ENCODE measurements at regions not wholly inside any gene's neighbourhood (a gene's known extent, or its start where the extent isn't known, plus 50 kb on each side); places are given as distances from the start of the nearest gene placed in this dataset.

DNA sequence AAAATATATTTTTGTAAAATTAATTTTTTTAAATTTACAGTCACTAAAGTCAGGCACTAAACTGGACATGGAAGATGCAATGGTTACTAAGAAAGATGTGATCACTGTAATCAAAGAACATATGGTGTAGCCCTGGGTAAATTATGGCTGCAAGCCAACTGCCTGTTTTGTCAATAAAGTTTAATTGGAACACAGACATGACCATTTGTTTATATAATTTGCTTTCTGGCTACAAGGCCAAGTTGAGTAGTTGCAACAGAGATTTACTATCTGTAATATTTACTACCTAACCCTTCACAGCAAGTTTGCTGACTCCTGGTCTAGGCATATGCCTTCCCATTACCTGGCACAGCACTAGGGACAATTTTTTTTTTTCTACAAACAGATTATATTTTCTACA lies 448.9 kb downstream of the ADRA2A start:
- Histone ChIP-seq H3K36me3 (no peaks in the 10 kb centered on the region), H3K27ac (no peak overlapping the region), H3K27me3 (no peaks in the 10 kb centered on the region), H3K4me3 (no peak overlapping the region), H3K4me1 (no peaks in the 10 kb centered on the region), H3K9me3 (no peaks in the 10 kb centered on the region)
- intact Hi-C loops (cut with DNase I): no loop called here
- DNase-seq: no peak
- TF ChIP-seq POLR2A (IDR thresholded peaks at IDR 0.05) (no peak), EP300 (IDR thresholded peaks at IDR 0.05) (no peak), POLR2AphosphoS5 (IDR thresholded peaks at IDR 0.05) (no peak)
- TF ChIP-seq, protein P1, sequence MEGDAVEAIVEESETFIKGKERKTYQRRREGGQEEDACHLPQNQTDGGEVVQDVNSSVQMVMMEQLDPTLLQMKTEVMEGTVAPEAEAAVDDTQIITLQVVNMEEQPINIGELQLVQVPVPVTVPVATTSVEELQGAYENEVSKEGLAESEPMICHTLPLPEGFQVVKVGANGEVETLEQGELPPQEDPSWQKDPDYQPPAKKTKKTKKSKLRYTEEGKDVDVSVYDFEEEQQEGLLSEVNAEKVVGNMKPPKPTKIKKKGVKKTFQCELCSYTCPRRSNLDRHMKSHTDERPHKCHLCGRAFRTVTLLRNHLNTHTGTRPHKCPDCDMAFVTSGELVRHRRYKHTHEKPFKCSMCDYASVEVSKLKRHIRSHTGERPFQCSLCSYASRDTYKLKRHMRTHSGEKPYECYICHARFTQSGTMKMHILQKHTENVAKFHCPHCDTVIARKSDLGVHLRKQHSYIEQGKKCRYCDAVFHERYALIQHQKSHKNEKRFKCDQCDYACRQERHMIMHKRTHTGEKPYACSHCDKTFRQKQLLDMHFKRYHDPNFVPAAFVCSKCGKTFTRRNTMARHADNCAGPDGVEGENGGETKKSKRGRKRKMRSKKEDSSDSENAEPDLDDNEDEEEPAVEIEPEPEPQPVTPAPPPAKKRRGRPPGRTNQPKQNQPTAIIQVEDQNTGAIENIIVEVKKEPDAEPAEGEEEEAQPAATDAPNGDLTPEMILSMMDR (IDR thresholded peaks at IDR 0.05): no peak

GRCh38 chr10:111531690-111532089 lies 454.9 kb downstream of the ADRA2A start:
- no peak for TF ChIP-seq POLR2A (IDR thresholded peaks at IDR 0.05)
- no peak for TF ChIP-seq EP300 (IDR thresholded peaks at IDR 0.05)
- no peak for TF ChIP-seq POLR2AphosphoS5 (IDR thresholded peaks at IDR 0.05)
- 35 to 38% methylated on average over 2 of the region's 2 CpGs for whole genome bisulfite sequencing, 2 donors
- Histone ChIP-seq H3K4me3 (no peak overlapping the region), H3K4me1 (no peaks in the 10 kb centered on the region), H3K27ac (no peak overlapping the region), H3K36me3 (no peaks in the 10 kb centered on the region), H3K27me3 (no peaks in the 10 kb centered on the region), H3K9me3 (no peaks in the 10 kb centered on the region)
- DNase-seq: no peak
- intact Hi-C loops (cut with DNase I): no loop called here

GRCh38 chr10:111532139-111532538 lies 455.3 kb downstream of the ADRA2A start:
- no peaks in the 10 kb centered on the region for H3K9me3 ChIP-seq
- H3K4me1 ChIP-seq: no peaks in the 10 kb centered on the region
- H3K27ac ChIP-seq: no peak overlapping the region
- H3K36me3 ChIP-seq: no peaks in the 10 kb centered on the region
- 74 to 76% methylated on average over 3 of the region's 3 CpGs for WGBS, 2 donors
- H3K27me3 ChIP-seq: no peaks in the 10 kb centered on the region
- TF ChIP-seq POLR2AphosphoS5 (IDR thresholded peaks at IDR 0.05) (no peak), POLR2A (IDR thresholded peaks at IDR 0.05) (no peak)
- no peak for DNase-seq
- H3K4me3 ChIP-seq: no peak overlapping the region
- intact Hi-C loops (cut with DNase I): no loop called here

- intact Hi-C loops (cut with DNase I): no loop called here
- no peaks in the 10 kb centered on the region for H3K4me1 ChIP-seq
- no peak for DNase-seq
Observed at GRCh38 chr10:111539246-111539645, 462.4 kb downstream of the ADRA2A start.

DNA sequence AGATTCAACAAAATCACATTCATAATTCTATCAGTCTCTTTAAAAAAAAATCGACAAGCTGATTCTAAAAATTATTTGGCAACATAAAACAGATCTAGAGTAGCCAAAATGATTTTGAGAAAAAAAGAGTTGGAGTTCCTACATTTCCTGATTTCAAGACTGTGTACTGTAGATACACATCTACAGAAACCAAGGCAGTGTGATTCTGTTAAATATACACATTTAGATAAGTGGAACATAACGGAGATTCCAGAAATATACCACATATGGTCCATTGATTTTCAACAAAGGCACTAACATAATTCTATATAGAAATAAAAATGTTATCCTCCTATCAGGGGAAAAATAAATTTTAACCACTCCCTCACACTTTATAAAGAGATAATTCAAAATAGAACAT lies 467.0 kb downstream of the ADRA2A start:
- 67 to 79% methylated on average over 2 of the region's 2 CpGs for WGBS, 2 donors
- Histone ChIP-seq H3K27me3 (no peaks in the 10 kb centered on the region), H3K4me3 (no peak overlapping the region), H3K4me1 (peaks cover 0 to 13% (median 3%) of the 10 kb centered on the region in 4 donors), H3K27ac (no peak overlapping the region), H3K9me3 (no peaks in the 10 kb centered on the region), H3K36me3 (no peaks in the 10 kb centered on the region)
- TF ChIP-seq POLR2AphosphoS5 (IDR thresholded peaks at IDR 0.05): no peak
- no peak for TF ChIP-seq EP300 (IDR thresholded peaks at IDR 0.05)
- TF ChIP-seq POLR2A (IDR thresholded peaks at IDR 0.05): no peak
- DNase-seq: no peak
- intact Hi-C loops (cut with DNase I): no loop called here

More at GRCh38 chr10:111539246-111539645, 462.4 kb downstream of the ADRA2A start:
- Histone ChIP-seq H3K36me3 (no peaks in the 10 kb centered on the region), H3K27me3 (no peaks in the 10 kb centered on the region), H3K4me3 (no peak overlapping the region), H3K27ac (no peak overlapping the region), H3K9me3 (no peaks in the 10 kb centered on the region)
- TF ChIP-seq POLR2AphosphoS5 (IDR thresholded peaks at IDR 0.05) (no peak), POLR2A (IDR thresholded peaks at IDR 0.05) (no peak), EP300 (IDR thresholded peaks at IDR 0.05) (no peak)
- TF ChIP-seq, protein P1 (IDR thresholded peaks at IDR 0.05): no peak
- WGBS, 2 donors: 26 to 61% methylated on average over 2 of the region's 2 CpGs

- 80 to 81% methylated on average over 4 of the region's 4 CpGs for WGBS, 2 donors
- Histone ChIP-seq H3K27ac (no peak overlapping the region), H3K4me3 (no peak overlapping the region), H3K36me3 (no peaks in the 10 kb centered on the region), H3K27me3 (no peaks in the 10 kb centered on the region), H3K9me3 (no peaks in the 10 kb centered on the region), H3K4me1 (peaks cover 0 to 13% (median 3%) of the 10 kb centered on the region in 4 donors)
- TF ChIP-seq, protein P1 (IDR thresholded peaks at IDR 0.05): no peak
- no peak for TF ChIP-seq POLR2AphosphoS5 (IDR thresholded peaks at IDR 0.05)
- TF ChIP-seq POLR2A (IDR thresholded peaks at IDR 0.05): no peak
- no peak for TF ChIP-seq EP300 (IDR thresholded peaks at IDR 0.05)
- intact Hi-C loops (cut with DNase I): no loop called here
- no peak for DNase-seq
Observed at GRCh38 chr10:111545861-111546605, 469.2 kb downstream of the ADRA2A start.

Measured in sigmoid colon (tissue), 6 donors.